ENCODE measurements at regions not wholly inside any gene's neighbourhood (a gene's known extent, or its start where the extent isn't known, plus 50 kb on each side); places are given as distances from the start of the nearest gene placed in this dataset.

- peak in 1 of 2 donors; percentile 23 for DNase-seq (ENCODE audit: low read depth in 2 of 2)
Measured at GRCh38 chr14:22099942-22100763, 426.5 kb upstream of the OR4E1 start.

GRCh38 chr14:22098435-22098834 lies 424.8 kb upstream of the OR4E1 start:
- no peak for DNase-seq (ENCODE audit: low read depth in 2 of 2)

- no peak for DNase-seq (ENCODE audit: low read depth in 2 of 2)
Measured at GRCh38 chr14:22097586-22098292, 424.1 kb upstream of the OR4E1 start.

GRCh38 chr14:22097072-22097471 lies 423.5 kb upstream of the OR4E1 start:
- DNase-seq (ENCODE audit: low read depth in 2 of 2), result no peak

- DNase-seq (ENCODE audit: low read depth in 2 of 2), result no peak
Measured at GRCh38 chr14:22096514-22096895, 422.9 kb upstream of the OR4E1 start.

- no peak for DNase-seq (ENCODE audit: low read depth in 2 of 2)
Measured at GRCh38 chr14:22095860-22096513, 422.4 kb upstream of the OR4E1 start.

- DNase-seq (ENCODE audit: low read depth in 2 of 2), result no peak
Measured at GRCh38 chr14:22089940-22090339, 416.3 kb upstream of the OR4E1 start.

- no peak for DNase-seq (ENCODE audit: low read depth in 2 of 2)
Measured at GRCh38 chr14:22088614-22089342, 415.2 kb upstream of the OR4E1 start.

- DNase-seq (ENCODE audit: low read depth in 2 of 2), result no peak
Measured at GRCh38 chr14:22086131-22086530, 412.5 kb upstream of the OR4E1 start.

- DNase-seq (ENCODE audit: low read depth in 2 of 2), result no peak
Measured at GRCh38 chr14:22084393-22085281, 411.0 kb upstream of the OR4E1 start.

GRCh38 chr14:22081337-22081736 lies 407.7 kb upstream of the OR4E1 start:
- DNase-seq (ENCODE audit: low read depth in 2 of 2), result no peak

- DNase-seq (ENCODE audit: low read depth in 2 of 2), result no peak
Measured at GRCh38 chr14:22079766-22080165, 406.1 kb upstream of the OR4E1 start.

- DNase-seq (ENCODE audit: low read depth in 2 of 2), result no peak
Measured at GRCh38 chr14:22073801-22074200, 400.2 kb upstream of the OR4E1 start.

GRCh38 chr14:22071006-22071405 lies 397.4 kb upstream of the OR4E1 start:
- no peak for DNase-seq (ENCODE audit: low read depth in 2 of 2)

GRCh38 chr14:22070119-22070982 lies 396.7 kb upstream of the OR4E1 start:
- peak in 1 of 2 donors; percentile 15 for DNase-seq (ENCODE audit: low read depth in 2 of 2)

GRCh38 chr14:22065347-22065746 lies 391.7 kb upstream of the OR4E1 start:
- DNase-seq (ENCODE audit: low read depth in 2 of 2), result no peak

- no peak for DNase-seq (ENCODE audit: low read depth in 2 of 2)
Measured at GRCh38 chr14:22059201-22059600, 385.6 kb upstream of the OR4E1 start.

GRCh38 chr14:22052795-22053194 lies 379.2 kb upstream of the OR4E1 start:
- DNase-seq (ENCODE audit: low read depth in 2 of 2), result no peak

GRCh38 chr14:22047115-22047514 lies 373.5 kb upstream of the OR4E1 start:
- no peak for DNase-seq (ENCODE audit: low read depth in 2 of 2)

GRCh38 chr14:22046063-22046462 lies 372.4 kb upstream of the OR4E1 start:
- no peak for DNase-seq (ENCODE audit: low read depth in 2 of 2)
